ENCODE measurements at regions not wholly inside any gene's neighbourhood (a gene's known extent, or its start where the extent isn't known, plus 50 kb on each side); places are given as distances from the start of the nearest gene placed in this dataset.

DNA sequence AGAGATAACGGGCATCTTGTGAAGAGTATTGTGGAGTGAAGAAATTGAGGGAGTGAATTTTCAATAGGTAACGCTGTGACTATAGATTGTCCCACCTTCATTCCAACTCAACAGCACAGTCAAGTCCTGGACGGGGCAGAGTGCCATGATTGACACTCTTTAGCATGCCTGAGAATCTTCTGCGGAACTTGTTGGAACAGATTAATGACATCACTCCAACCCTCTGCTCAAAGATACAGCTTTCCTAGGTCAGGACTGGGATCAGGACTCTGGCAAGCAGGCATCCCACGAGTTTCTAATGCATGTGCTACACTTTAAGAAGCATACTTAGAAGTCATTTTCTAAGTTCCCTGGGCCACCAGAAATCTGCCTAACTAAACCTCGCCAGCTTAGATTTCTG, 267.6 kb upstream of the CFAP20DC start:
- 59% methylated on average over 6 of the region's 6 CpGs for WGBS (ENCODE audit: insufficient coverage, insufficient replicate concordance, low lambda C conversion rate, missing lambda C conversion rate)
- intact Hi-C loops (cut with micrococcal nuclease; ENCODE audit: unreplicated experiment): no loop called here
- CTCF ChIA-PET: interaction anchor here (0.8 to 1.6 kb wide), 3 partner anchors 9 to 540 kb away, joined by 3 to 4 read pairs (median 3); no protein-coding TSS in a partner anchor
- SMC1A ChIA-PET (ENCODE audit: uncharacterized antibody, unreplicated experiment): interaction anchor here (0.9 to 3.0 kb wide), 10 partner anchors 10 to 540 kb away, joined by 3 to 12 read pairs (median 3); no protein-coding TSS in a partner anchor
- TF ChIP-seq NFYA (IDR thresholded peaks at IDR 0.05; ENCODE audit: borderline replicate concordance, low read depth, low read length): no peak
- TF ChIP-seq PML (IDR thresholded peaks at IDR 0.05; ENCODE audit: low read length): no peak
- TF ChIP-seq, protein P1, sequence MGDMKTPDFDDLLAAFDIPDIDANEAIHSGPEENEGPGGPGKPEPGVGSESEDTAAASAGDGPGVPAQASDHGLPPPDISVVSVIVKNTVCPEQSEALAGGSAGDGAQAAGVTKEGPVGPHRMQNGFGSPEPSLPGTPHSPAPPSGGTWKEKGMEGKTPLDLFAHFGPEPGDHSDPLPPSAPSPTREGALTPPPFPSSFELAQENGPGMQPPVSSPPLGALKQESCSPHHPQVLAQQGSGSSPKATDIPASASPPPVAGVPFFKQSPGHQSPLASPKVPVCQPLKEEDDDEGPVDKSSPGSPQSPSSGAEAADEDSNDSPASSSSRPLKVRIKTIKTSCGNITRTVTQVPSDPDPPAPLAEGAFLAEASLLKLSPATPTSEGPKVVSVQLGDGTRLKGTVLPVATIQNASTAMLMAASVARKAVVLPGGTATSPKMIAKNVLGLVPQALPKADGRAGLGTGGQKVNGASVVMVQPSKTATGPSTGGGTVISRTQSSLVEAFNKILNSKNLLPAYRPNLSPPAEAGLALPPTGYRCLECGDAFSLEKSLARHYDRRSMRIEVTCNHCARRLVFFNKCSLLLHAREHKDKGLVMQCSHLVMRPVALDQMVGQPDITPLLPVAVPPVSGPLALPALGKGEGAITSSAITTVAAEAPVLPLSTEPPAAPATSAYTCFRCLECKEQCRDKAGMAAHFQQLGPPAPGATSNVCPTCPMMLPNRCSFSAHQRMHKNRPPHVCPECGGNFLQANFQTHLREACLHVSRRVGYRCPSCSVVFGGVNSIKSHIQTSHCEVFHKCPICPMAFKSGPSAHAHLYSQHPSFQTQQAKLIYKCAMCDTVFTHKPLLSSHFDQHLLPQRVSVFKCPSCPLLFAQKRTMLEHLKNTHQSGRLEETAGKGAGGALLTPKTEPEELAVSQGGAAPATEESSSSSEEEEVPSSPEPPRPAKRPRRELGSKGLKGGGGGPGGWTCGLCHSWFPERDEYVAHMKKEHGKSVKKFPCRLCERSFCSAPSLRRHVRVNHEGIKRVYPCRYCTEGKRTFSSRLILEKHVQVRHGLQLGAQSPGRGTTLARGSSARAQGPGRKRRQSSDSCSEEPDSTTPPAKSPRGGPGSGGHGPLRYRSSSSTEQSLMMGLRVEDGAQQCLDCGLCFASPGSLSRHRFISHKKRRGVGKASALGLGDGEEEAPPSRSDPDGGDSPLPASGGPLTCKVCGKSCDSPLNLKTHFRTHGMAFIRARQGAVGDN (IDR thresholded peaks at IDR 0.05): no peak
- no peak for TF ChIP-seq RCOR1 (conservative IDR thresholded peaks at IDR 0.05; ENCODE audit: low read depth, low read length)
- TF ChIP-seq MYC (IDR thresholded peaks at IDR 0.05; ENCODE audit: insufficient read depth, insufficient read length, insufficient replicate concordance, low read length, severe bottlenecking): no peak
- no peak for TF ChIP-seq RAD21 (IDR thresholded peaks at IDR 0.05; ENCODE audit: insufficient read depth, low read depth, low read length)
- no peak for TF ChIP-seq GABPA (IDR thresholded peaks at IDR 0.05; ENCODE audit: low read depth)
- no peak for TF ChIP-seq ASH2L (IDR thresholded peaks at IDR 0.05; ENCODE audit: borderline replicate concordance, low read depth)
- TF ChIP-seq NR2C1 (IDR thresholded peaks at IDR 0.05): no peak
- TF ChIP-seq MEF2B (IDR thresholded peaks at IDR 0.05; ENCODE audit: partially characterized antibody, poor library complexity, severe bottlenecking): no peak
- no peak for TF ChIP-seq CHD4 (IDR thresholded peaks at IDR 0.05)
- no peak for TF ChIP-seq POLR2AphosphoS2 (IDR thresholded peaks at IDR 0.05; ENCODE audit: low read depth, low read length)
- TF ChIP-seq, protein P2, sequence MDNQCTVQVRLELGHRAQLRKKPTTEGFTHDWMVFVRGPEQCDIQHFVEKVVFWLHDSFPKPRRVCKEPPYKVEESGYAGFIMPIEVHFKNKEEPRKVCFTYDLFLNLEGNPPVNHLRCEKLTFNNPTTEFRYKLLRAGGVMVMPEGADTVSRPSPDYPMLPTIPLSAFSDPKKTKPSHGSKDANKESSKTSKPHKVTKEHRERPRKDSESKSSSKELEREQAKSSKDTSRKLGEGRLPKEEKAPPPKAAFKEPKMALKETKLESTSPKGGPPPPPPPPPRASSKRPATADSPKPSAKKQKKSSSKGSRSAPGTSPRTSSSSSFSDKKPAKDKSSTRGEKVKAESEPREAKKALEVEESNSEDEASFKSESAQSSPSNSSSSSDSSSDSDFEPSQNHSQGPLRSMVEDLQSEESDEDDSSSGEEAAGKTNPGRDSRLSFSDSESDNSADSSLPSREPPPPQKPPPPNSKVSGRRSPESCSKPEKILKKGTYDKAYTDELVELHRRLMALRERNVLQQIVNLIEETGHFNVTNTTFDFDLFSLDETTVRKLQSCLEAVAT (IDR thresholded peaks at IDR 0.05): no peak
- no peak for TF ChIP-seq PAX8 (IDR thresholded peaks at IDR 0.05)
- TF ChIP-seq ZNF384 (IDR thresholded peaks at IDR 0.05; ENCODE audit: borderline replicate concordance, low read depth, low read length): no peak
- TF ChIP-seq KAT2A (conservative IDR thresholded peaks at IDR 0.05; ENCODE audit: control insufficient read depth, low read depth, low read length): no peak
- no peak for TF ChIP-seq STAT1 (conservative IDR thresholded peaks at IDR 0.05)
- TF ChIP-seq MXI1 (IDR thresholded peaks at IDR 0.05; ENCODE audit: low read depth, low read length): no peak
- TF ChIP-seq HCFC1 (IDR thresholded peaks at IDR 0.05; ENCODE audit: low read length): no peak
- POLR2A ChIA-PET: no interaction called here
- Histone ChIP-seq H3K4me1 (ENCODE audit: control insufficient read depth, insufficient read depth, low read length) (no peaks in the 10 kb centered on the region), H3K9ac (ENCODE audit: control insufficient read depth, insufficient read depth, low read length) (no peak overlapping the region), H2AFZ (ENCODE audit: control insufficient read depth, low read depth, low read length) (no peak overlapping the region), H3K4me2 (ENCODE audit: control insufficient read depth, insufficient read depth) (no peak overlapping the region), H3K9me3 (replicated peaks; ENCODE audit: control insufficient read depth, insufficient read depth, low read length) (no peaks in the 10 kb centered on the region), H3K36me3 (ENCODE audit: control insufficient read depth in 2 of 2, insufficient read depth in 2 of 2, low read length in 1 of 2) (no peaks in the 10 kb centered on the region), H3K4me3 (no peak overlapping the region), H3K27ac (ENCODE audit: control insufficient read depth, insufficient read depth) (no peak overlapping the region), H3K27me3 (replicated peaks in 1 of 2; ENCODE audit: control insufficient read depth in 2 of 2, insufficient read depth in 2 of 2, low read length in 1 of 2) (no peaks in the 10 kb centered on the region), H3K79me2 (ENCODE audit: control insufficient read depth, insufficient read depth, low read length) (no peaks in the 10 kb centered on the region), H4K20me1 (ENCODE audit: control insufficient read depth, insufficient read depth) (no peaks in the 10 kb centered on the region)
- RAD21 ChIA-PET (ENCODE audit: unreplicated experiment): interaction anchor here (1.2 to 1.8 kb wide), 5 partner anchors 66 to 540 kb away, joined by 3 to 7 read pairs (median 6); no protein-coding TSS in a partner anchor
- FAIRE-seq (no peak), DNase-seq (ENCODE audit: low read depth, low spot score) (no peak), ATAC-seq (no peak)
- no TSS peak for BruUV-seq (replicated peaks)
- in situ Hi-C loops (cut with MboI): loop anchor here (10.0 kb wide), 1 partner anchor 547 kb away; no protein-coding TSS in a partner anchor
